ENCODE measurements at regions not wholly inside any gene's neighbourhood (a gene's known extent, or its start where the extent isn't known, plus 50 kb on each side); places are given as distances from the start of the nearest gene placed in this dataset.
"Not testable (repeated sequence)": the region's sequence is repeated elsewhere in the genome, so short reads cannot be mapped to it uniquely, and the experiment has no call there.

GRCh38 chr9:1890816-1891215 is 124.3 kb upstream of the SMARCA2 start:
- no peak overlapping the region for H3K27ac Mint-ChIP-seq
- H3K9me3 Mint-ChIP-seq, result no peaks in the 10 kb centered on the region
- no peaks in the 10 kb centered on the region for H3K4me1 Mint-ChIP-seq
- H3K36me3 Mint-ChIP-seq, result no peaks in the 10 kb centered on the region
- no peak overlapping the region for H3K4me3 Mint-ChIP-seq
- H3K27me3 Mint-ChIP-seq, result no peaks in the 10 kb centered on the region

GRCh38 chr9:1903080-1903704 is 112.0 kb upstream of the SMARCA2 start:
- H3K4me1 Mint-ChIP-seq, H3K4me3 Mint-ChIP-seq, H3K27ac Mint-ChIP-seq, H3K27me3 Mint-ChIP-seq, H3K36me3 Mint-ChIP-seq: not testable (repeated sequence)
- H3K9me3 Mint-ChIP-seq, result peaks cover 13 to 43% (median 21%) of the 10 kb centered on the region in 3 donors

- Mint-ChIP-seq H3K4me1 (peaks cover 0 to 1% (median 0%) of the 10 kb centered on the region in 3 donors), H3K36me3 (peaks cover 2% of the 10 kb centered on the region), H3K27me3 (no peaks in the 10 kb centered on the region), H3K4me3 (no peak overlapping the region), H3K27ac (no peak overlapping the region), H3K9me3 (peaks cover 6 to 23% (median 12%) of the 10 kb centered on the region in 3 donors)
Measured at GRCh38 chr9:1907465-1907864, 107.7 kb upstream of the SMARCA2 start.

- Mint-ChIP-seq H3K27me3 (no peaks in the 10 kb centered on the region), H3K27ac (no peak overlapping the region), H3K4me3 (no peak overlapping the region), H3K36me3 (peaks cover 2% of the 10 kb centered on the region), H3K4me1 (peaks cover 0 to 1% (median 0%) of the 10 kb centered on the region in 3 donors), H3K9me3 (peaks cover 2 to 9% (median 4%) of the 10 kb centered on the region in 3 donors)
Measured at GRCh38 chr9:1909322-1909721, 105.8 kb upstream of the SMARCA2 start.

GRCh38 chr9:1910269-1910811 is 104.8 kb upstream of the SMARCA2 start:
- Mint-ChIP-seq H3K4me3 (no peak overlapping the region), H3K4me1 (peaks cover 0 to 1% (median 0%) of the 10 kb centered on the region in 3 donors), H3K36me3 (peaks cover 2% of the 10 kb centered on the region), H3K27me3 (no peaks in the 10 kb centered on the region), H3K27ac (no peak overlapping the region), H3K9me3 (peaks cover 0 to 2% (median 0%) of the 10 kb centered on the region in 3 donors)

GRCh38 chr9:1913631-1914330 is 101.4 kb upstream of the SMARCA2 start:
- Mint-ChIP-seq H3K4me1 (peaks cover 0 to 3% (median 0%) of the 10 kb centered on the region in 3 donors), H3K27me3 (no peaks in the 10 kb centered on the region), H3K27ac (no peak overlapping the region), H3K4me3 (no peak overlapping the region), H3K36me3 (no peaks in the 10 kb centered on the region), H3K9me3 (peaks cover 0 to 2% (median 0%) of the 10 kb centered on the region in 3 donors)

GRCh38 chr9:1916095-1916494 is 99.1 kb upstream of the SMARCA2 start:
- peaks cover 3% of the 10 kb centered on the region for H3K27me3 Mint-ChIP-seq
- no peak overlapping the region for H3K27ac Mint-ChIP-seq
- H3K36me3 Mint-ChIP-seq, result no peaks in the 10 kb centered on the region
- peaks cover 0 to 3% (median 0%) of the 10 kb centered on the region in 3 donors for H3K4me1 Mint-ChIP-seq
- no peak overlapping the region for H3K4me3 Mint-ChIP-seq
- H3K9me3 Mint-ChIP-seq, result peaks cover 0 to 2% (median 0%) of the 10 kb centered on the region in 3 donors

GRCh38 chr9:1916655-1917054 is 98.5 kb upstream of the SMARCA2 start:
- Mint-ChIP-seq H3K27ac (no peak overlapping the region), H3K4me1 (peaks cover 0 to 3% (median 0%) of the 10 kb centered on the region in 3 donors), H3K36me3 (no peaks in the 10 kb centered on the region), H3K4me3 (no peak overlapping the region), H3K27me3 (peaks cover 3% of the 10 kb centered on the region), H3K9me3 (no peaks in the 10 kb centered on the region)

GRCh38 chr9:1917396-1917935 is 97.7 kb upstream of the SMARCA2 start:
- Mint-ChIP-seq H3K4me1 (peaks cover 0 to 3% (median 0%) of the 10 kb centered on the region in 3 donors), H3K36me3 (no peaks in the 10 kb centered on the region), H3K4me3 (no peak overlapping the region)

GRCh38 chr9:1918108-1918507 is 97.0 kb upstream of the SMARCA2 start:
- Mint-ChIP-seq H3K9me3 (no peaks in the 10 kb centered on the region), H3K4me1 (peaks cover 0 to 3% (median 0%) of the 10 kb centered on the region in 3 donors), H3K36me3 (no peaks in the 10 kb centered on the region), H3K27me3 (peaks cover 3% of the 10 kb centered on the region), H3K27ac (no peak overlapping the region), H3K4me3 (no peak overlapping the region)

More at GRCh38 chr9:1917396-1917935, 97.7 kb upstream of the SMARCA2 start:
- no peak overlapping the region for H3K27ac Mint-ChIP-seq
- no peaks in the 10 kb centered on the region for H3K9me3 Mint-ChIP-seq
- peaks cover 3% of the 10 kb centered on the region for H3K27me3 Mint-ChIP-seq

- Mint-ChIP-seq H3K4me3 (no peak overlapping the region), H3K4me1 (peaks cover 0 to 3% (median 0%) of the 10 kb centered on the region in 3 donors), H3K9me3 (no peaks in the 10 kb centered on the region), H3K36me3 (no peaks in the 10 kb centered on the region), H3K27ac (no peak overlapping the region), H3K27me3 (peaks cover 3% of the 10 kb centered on the region)
Measured at GRCh38 chr9:1918622-1919021, 96.5 kb upstream of the SMARCA2 start.

GRCh38 chr9:1919229-1919628 is 95.9 kb upstream of the SMARCA2 start:
- Mint-ChIP-seq H3K4me1 (peaks cover 0 to 3% (median 0%) of the 10 kb centered on the region in 3 donors), H3K27ac (no peak overlapping the region)

GRCh38 chr9:1920386-1920785 is 94.8 kb upstream of the SMARCA2 start:
- H3K27ac Mint-ChIP-seq, result no peak overlapping the region
- no peak overlapping the region for H3K4me3 Mint-ChIP-seq
- H3K27me3 Mint-ChIP-seq, result peaks cover 3% of the 10 kb centered on the region
- peaks cover 0 to 3% (median 0%) of the 10 kb centered on the region in 3 donors for H3K4me1 Mint-ChIP-seq
- no peaks in the 10 kb centered on the region for H3K9me3 Mint-ChIP-seq
- no peaks in the 10 kb centered on the region for H3K36me3 Mint-ChIP-seq

More at GRCh38 chr9:1919229-1919628, 95.9 kb upstream of the SMARCA2 start:
- H3K9me3 Mint-ChIP-seq, result no peaks in the 10 kb centered on the region
- peak overlapping the region in 1 of 4 donors; percentile 50 for H3K4me3 Mint-ChIP-seq
- no peaks in the 10 kb centered on the region for H3K36me3 Mint-ChIP-seq
- peaks cover 3% of the 10 kb centered on the region for H3K27me3 Mint-ChIP-seq

- no peaks in the 10 kb centered on the region for H3K36me3 Mint-ChIP-seq
- peak overlapping the region in 1 of 3 donors; percentile 69 for H3K27ac Mint-ChIP-seq
- peaks cover 0 to 3% (median 0%) of the 10 kb centered on the region in 3 donors for H3K4me1 Mint-ChIP-seq
- no peak overlapping the region for H3K4me3 Mint-ChIP-seq
- H3K27me3 Mint-ChIP-seq, result peaks cover 3% of the 10 kb centered on the region
- H3K9me3 Mint-ChIP-seq, result no peaks in the 10 kb centered on the region
Measured at GRCh38 chr9:1922026-1922425, 93.1 kb upstream of the SMARCA2 start.

GRCh38 chr9:1927546-1927945 is 87.6 kb upstream of the SMARCA2 start:
- Mint-ChIP-seq H3K36me3 (no peaks in the 10 kb centered on the region), H3K4me1 (peaks cover 8 to 11% (median 8%) of the 10 kb centered on the region in 3 donors), H3K27me3 (peaks cover 1% of the 10 kb centered on the region), H3K27ac (no peak overlapping the region), H3K4me3 (no peak overlapping the region), H3K9me3 (peaks cover 0 to 1% (median 0%) of the 10 kb centered on the region in 3 donors)
